PFSK-1 (cell line): ENCODE measurements at regions not wholly inside any gene's neighbourhood (a gene's known extent, or its start where the extent isn't known, plus 50 kb on each side); places are given as distances from the start of the nearest gene placed in this dataset.

Experiments used
- FOXP2 ChIP-seq: optimal IDR thresholded peaks from 2 replicates; pipeline ENCODE3; 2011; ENCODE audit warnings: borderline replicate concordance, control low read depth, inconsistent platforms; ENCODE audit not compliant: insufficient read depth; ENCODE audit errors: extremely low read length, extremely low read depth
- POLR2AphosphoS5 ChIP-seq: IDR thresholded peaks from 2 replicates; pipeline ENCODE4 v1.6.1; 2012; ENCODE audit warnings: low read depth, mild to moderate bottlenecking, control low read depth, low read length, moderate library complexity
- REST ChIP-seq, 2 experiments: IDR thresholded peaks; 2 replicates each; pipeline versions ENCODE4 v1.6.1 to v1.8.0; 2011 to 2012; ENCODE audit warnings: low read depth in 2 of 2, low read length in 2 of 2, control low read depth in 1 of 2, inconsistent platforms in 1 of 2, mild to moderate bottlenecking in 1 of 2, moderate library complexity in 1 of 2; ENCODE audit not compliant: insufficient read depth in 1 of 2
- SIN3A ChIP-seq: IDR thresholded peaks from 2 replicates; pipeline ENCODE4 v1.6.1; 2012; ENCODE audit warnings: mild to moderate bottlenecking, low read length, moderate library complexity, borderline replicate concordance; ENCODE audit not compliant: insufficient read depth
- TAF1 ChIP-seq: IDR thresholded peaks from 2 replicates; pipeline ENCODE4 v1.6.1; 2012; ENCODE audit warnings: low read length, control low read depth, borderline replicate concordance; ENCODE audit not compliant: insufficient read depth

- TF ChIP-seq SIN3A (no peak), REST (IDR thresholded peaks at IDR 0.05; ENCODE audit: insufficient read depth in 1 of 2, low read depth in 2 of 2, low read length in 2 of 2) (no peak), FOXP2 (no peak), TAF1 (no peak), POLR2AphosphoS5 (no peak)
These were observed 302.0 kb downstream of the DUSP10 start for GRCh38 chr1:221439747-221440501.

- no peak for TF ChIP-seq SIN3A
- no peak for TF ChIP-seq POLR2AphosphoS5
- no peak for TF ChIP-seq TAF1
- TF ChIP-seq FOXP2 = no peak
- no peak for TF ChIP-seq REST (IDR thresholded peaks at IDR 0.05; ENCODE audit: insufficient read depth in 1 of 2, low read depth in 2 of 2, low read length in 2 of 2)
These were observed 301.2 kb downstream of the DUSP10 start for GRCh38 chr1:221440658-221441057.

- TF ChIP-seq TAF1 (no peak), SIN3A (no peak), POLR2AphosphoS5 (no peak), REST (IDR thresholded peaks at IDR 0.05; ENCODE audit: insufficient read depth in 1 of 2, low read depth in 2 of 2, low read length in 2 of 2) (no peak), FOXP2 (no peak)
These were observed 299.8 kb downstream of the DUSP10 start for GRCh38 chr1:221442056-221442455.

GRCh38 chr1:221444346-221444745 is 297.5 kb downstream of the DUSP10 start:
- TF ChIP-seq TAF1 = no peak
- no peak for TF ChIP-seq SIN3A

- TF ChIP-seq REST (IDR thresholded peaks at IDR 0.05; ENCODE audit: insufficient read depth in 1 of 2, low read depth in 2 of 2, low read length in 2 of 2) = no peak
- TF ChIP-seq POLR2AphosphoS5 = no peak
- TF ChIP-seq SIN3A = no peak
- TF ChIP-seq FOXP2 = no peak
- no peak for TF ChIP-seq TAF1
These were observed 293.2 kb downstream of the DUSP10 start for GRCh38 chr1:221448585-221449175.
